Stomach (tissue), 4 donors: ENCODE measurements at regions not wholly inside any gene's neighbourhood (a gene's known extent, or its start where the extent isn't known, plus 50 kb on each side); places are given as distances from the start of the nearest gene placed in this dataset.

ENCODE experiments used
- POLR2A ChIP-seq, 4 donors: fragments of 450-650 bp; IDR thresholded peaks; one replicate each; pipeline ENCODE4 v1.6.1; 2016; ENCODE audit warnings: antibody characterized with exemption in 4 of 4, control low read depth in 2 of 4, mild to moderate bottlenecking in 1 of 4, moderate library complexity in 1 of 4
- TF ChIP-seq, protein P1 (sequence below), 7 experiments: fragments of 450-650 bp in 4 of 7; fragments of 200-600 bp in 3 of 7; sonication (generic) in 3 of 7; IDR thresholded peaks; one replicate each; pipeline ENCODE4 v1.5.1; 2016 to 2019; ENCODE audit warnings: antibody characterized with exemption in 7 of 7, control low read depth in 2 of 7, mild to moderate bottlenecking in 1 of 7

DNA sequence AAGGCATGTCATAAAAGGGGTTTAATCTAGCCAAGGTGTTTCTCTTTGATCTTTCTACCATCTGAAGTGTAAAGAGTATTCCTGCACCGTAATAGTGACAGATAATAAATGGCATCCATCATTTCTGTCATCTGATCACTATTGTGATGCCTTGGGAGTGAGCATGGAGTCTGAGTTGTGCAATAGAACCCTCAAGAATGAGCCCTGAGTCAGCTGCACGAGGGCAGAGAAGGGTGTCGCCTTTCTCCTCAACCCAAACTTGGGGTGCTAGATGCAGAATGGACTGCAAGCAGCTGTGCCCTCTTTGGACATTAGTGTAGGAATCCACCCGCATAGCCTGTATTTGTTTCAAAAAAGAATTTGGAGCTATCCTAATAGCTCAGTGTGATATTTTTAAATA lies 115.2 kb downstream of the ZNF37A start:
- TF ChIP-seq, protein P1, sequence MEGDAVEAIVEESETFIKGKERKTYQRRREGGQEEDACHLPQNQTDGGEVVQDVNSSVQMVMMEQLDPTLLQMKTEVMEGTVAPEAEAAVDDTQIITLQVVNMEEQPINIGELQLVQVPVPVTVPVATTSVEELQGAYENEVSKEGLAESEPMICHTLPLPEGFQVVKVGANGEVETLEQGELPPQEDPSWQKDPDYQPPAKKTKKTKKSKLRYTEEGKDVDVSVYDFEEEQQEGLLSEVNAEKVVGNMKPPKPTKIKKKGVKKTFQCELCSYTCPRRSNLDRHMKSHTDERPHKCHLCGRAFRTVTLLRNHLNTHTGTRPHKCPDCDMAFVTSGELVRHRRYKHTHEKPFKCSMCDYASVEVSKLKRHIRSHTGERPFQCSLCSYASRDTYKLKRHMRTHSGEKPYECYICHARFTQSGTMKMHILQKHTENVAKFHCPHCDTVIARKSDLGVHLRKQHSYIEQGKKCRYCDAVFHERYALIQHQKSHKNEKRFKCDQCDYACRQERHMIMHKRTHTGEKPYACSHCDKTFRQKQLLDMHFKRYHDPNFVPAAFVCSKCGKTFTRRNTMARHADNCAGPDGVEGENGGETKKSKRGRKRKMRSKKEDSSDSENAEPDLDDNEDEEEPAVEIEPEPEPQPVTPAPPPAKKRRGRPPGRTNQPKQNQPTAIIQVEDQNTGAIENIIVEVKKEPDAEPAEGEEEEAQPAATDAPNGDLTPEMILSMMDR (IDR thresholded peaks at IDR 0.05) = no peak
- no peak for TF ChIP-seq POLR2A (IDR thresholded peaks at IDR 0.05)
